GM19452 (cell line): ENCODE measurements at regions not wholly inside any gene's neighbourhood (a gene's known extent, or its start where the extent isn't known, plus 50 kb on each side); places are given as distances from the start of the nearest gene placed in this dataset.

Experiments
- ATAC-seq: cut with Tn5 transposase; IDR thresholded peaks from one replicate; pipeline ENCODE4 v1.9.1; 2021; ENCODE audit not compliant: unreplicated experiment

DNA sequence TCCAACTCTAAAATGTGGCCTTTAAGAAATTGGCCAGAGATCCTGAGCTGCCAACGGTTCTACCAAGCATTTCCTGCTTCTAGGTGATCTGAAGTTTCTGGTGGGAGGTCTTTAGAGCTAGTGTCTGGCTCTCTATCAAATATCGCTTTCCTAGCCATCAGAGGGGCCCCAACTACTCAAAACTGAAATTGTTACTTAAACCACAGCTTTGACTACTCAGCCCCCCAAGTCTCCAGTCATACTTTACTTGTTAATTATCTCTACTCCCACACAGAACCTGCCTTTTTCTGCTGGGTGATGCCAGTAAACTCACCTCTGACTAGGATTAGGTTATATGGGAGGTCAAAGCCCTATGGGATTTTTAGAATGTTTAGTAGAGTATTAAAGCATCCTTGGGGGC, 95.1 kb downstream of the FASLG start:
- ATAC-seq = no peak

DNA sequence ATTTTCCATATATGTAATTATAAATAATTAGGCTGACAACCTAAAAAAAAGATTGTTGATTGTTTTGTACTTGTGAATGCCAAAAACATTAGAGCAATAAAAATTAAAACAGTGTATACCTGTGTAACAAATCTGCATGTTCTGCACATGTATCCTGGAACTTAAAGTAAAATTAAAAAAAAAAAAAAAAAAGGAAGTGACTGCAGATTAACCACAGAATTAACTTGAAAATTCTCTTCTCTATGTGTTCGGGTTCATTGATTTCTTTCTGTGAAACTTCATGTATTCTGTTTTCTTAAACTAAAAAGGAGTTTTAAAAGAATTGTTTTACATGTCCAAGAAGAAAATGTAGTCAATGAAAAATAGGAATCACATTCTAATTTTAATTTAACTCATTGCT, 95.7 kb downstream of the FASLG start:
- no peak for ATAC-seq

DNA sequence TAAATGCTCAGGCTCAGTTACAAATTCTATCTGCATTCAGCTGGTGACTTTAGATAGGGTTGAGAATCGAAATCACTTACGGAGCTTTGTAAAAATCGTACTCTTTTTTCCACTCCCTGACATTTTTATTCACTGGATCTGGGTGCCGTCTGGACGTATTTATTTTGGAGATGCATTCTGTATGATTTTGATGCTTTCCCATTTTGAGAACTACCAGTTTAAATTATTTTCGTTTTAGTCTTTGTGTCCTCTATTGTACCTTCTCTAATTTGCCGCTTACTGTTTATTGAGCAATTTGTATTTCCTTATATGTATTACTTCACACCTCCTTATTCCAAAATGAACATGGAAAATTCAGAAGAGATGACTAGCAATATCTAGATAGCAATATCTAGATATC, 96.2 kb downstream of the FASLG start:
- ATAC-seq = no peak

DNA sequence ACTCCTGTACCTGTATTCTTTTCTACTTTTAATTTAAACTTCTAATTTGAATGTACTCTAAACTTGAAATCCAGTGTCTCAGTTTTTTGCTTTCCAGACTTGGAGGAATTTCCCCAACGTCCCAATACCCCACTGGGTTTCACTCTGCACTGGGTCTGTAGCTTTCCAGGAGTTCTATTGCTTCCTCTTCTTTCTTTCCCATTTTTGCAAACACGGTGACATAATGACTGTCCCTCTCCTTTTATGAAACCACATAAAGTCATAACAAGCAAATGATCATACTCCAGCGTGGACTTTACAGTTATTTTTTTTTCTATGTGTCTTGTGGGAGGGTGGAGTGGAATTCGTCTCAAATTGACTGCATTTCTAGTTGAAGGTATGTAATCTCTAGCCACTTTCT, 97.1 kb downstream of the FASLG start:
- ATAC-seq = no peak

DNA sequence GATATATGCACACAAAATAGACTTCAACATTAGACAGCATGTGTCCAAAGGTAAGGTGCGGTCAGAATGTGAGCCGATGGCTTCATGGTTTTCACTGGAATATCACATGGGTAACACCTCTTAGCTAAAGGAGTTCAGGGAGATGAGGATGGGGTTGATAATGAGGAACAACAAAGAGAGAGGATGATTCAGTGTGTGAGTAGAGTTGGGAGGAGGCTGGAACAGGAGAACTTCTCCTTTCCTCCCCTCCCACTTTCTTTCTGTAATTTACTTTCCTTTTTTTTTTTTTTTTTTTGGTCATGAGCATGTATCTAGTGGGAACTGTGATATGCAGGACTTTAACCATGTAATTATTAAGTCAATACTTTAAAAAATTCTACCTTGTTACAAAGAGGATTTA, 99.4 kb downstream of the FASLG start:
- no peak for ATAC-seq

DNA sequence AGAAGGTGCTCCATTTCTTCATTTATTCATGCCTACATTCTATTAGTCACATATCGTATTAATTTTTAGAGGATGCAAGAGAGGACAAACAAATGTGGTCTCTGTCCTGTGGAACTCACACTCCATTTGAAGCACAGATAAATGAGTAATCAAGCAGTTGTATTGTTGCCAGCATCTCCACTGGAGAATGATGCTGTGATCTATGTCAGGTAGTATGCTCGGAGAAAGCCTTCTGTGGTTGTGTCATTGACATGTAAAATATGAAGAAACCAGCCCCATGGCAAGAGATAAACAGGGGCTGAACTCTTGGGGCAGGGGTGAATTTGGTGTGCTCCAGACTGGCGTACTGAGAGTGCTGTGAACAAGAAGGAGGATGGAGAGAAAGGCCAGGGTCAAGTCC, 101.2 kb downstream of the FASLG start:
- ATAC-seq = no peak

DNA sequence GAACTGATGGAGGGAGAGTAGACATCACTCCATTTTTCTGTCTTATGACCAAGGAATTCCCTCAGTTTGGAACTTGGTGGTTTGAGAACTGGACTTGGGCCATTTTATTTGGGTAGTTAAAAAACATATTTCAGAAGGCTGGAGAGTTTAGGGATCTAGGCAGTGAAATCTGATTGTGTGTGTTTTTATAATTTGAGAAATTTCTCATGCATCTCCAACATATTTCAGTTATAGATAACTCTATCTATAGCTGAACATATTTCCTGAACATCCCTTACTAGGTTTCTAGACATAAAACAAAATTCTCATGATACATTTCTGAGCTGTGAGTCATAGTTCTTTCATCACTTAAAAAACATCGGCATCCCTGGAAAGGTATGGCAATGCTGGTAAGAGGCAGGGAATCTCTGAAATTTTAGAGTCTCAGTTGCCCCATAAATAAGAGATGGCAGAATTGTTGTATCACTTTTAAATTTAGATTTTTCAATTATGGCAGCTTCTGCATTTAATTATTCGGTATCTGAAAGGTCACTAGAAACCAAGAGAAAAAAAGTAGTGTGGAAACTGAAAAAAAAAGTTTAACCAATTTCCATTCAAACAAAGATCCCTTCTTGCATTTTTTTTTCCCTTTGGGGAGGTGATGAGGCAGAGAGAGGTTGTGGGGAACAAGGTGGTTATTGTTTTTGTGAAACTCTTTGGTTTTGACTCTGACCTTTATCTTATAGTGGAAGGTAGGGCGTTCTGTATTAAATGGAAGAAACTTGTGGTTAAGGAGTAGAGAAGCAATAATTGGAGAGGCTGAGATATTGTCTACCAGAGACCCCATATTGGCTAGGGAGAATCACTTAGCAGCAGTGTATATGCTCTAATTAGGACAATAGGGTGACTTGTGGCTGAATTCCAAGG, 102.9 kb downstream of the FASLG start:
- ATAC-seq = no peak

DNA sequence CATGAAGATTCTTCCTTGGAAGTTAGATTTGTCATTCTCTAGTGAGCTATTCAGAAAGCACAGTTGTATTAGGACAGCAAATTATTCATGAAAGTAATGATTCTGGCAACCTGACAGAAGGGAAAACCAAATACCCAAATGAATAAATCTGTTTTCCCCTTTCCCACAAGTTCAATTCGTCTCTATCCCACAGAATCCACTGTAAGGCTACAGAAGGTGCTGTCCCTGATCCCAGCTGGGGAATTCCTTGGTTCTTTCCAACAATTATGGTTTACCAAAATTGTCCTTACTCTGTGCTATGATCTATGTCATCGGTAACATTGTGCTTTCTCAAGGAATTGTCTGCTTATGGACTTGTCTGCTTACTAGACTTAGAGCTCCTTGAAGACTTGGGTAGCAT, 104.2 kb downstream of the FASLG start:
- no peak for ATAC-seq

DNA sequence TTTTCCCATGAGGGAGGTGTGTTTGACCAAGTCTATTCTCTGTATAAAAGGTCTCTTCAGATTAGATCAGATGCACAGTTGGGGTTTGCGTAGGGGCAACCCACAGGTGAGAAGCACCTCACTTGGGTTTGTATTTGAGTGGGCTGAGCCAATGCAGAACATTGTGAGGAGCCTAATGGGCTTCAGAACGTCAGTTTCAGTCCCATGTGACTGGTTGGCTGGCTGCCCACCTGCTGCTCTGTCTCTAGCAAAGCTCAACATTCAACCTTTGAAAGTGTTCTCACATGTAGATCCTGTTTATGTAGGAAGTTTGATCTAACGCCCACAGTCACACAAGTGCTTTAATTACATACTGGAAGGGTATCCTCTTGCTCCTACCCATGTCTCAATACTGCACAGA, 105.5 kb downstream of the FASLG start:
- ATAC-seq = no peak

DNA sequence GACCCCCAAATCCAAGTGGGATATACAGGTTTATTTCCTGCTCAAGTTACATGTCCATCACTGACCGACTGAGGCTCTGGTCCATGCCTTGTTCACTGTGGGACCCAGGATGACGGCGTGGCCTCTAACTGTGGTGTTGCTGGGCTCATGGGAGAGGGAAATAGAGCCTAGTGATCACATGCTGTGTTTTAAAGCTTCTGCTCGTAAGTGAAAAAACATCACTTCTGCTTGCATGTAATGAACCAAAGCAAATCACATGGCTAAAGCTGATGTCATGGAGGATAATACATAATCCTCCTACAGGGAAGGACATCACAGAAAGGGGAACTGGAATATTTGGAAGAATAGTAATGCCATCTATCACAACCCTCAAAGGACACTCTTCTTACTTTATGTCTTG, 107.6 kb downstream of the FASLG start:
- ATAC-seq = no peak

DNA sequence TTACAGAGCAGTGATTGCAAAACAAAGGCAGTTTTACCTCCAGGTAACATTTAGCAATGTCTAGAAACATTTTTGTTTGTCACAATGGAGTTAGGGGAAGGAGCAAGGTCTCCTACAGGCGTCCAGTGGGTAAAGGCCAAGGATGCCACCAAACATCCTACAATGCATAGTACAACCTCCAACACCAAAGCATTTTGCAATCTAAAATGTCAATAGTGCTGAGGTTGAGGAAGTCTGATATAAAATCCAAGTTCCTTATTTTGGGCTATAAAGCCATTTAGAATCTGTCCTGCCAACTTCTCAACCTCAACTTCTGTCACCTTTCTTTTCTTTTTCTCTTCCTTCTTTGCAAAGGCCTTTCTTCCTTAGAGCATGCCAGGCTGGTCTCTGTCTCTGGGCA, 111.2 kb downstream of the FASLG start:
- ATAC-seq = no peak

DNA sequence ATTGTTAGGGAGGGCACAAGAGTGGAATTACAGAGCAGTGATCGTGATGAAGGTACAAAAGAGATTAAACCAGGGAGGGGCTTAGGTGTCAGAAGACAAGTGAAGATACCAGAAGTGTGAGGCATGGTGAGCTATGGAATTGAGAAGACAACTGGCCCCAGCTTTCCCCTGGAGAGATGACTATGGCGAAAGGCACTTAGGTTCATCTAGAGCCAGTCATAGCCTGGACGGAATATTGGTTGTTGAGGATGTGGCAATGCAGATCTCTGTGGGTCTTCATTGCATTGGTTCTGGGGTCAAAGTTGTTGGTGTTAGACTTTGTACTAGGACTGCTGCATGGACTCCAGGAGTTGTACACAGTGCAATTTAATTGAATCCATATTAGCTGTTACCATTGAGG, 115.7 kb downstream of the FASLG start:
- ATAC-seq = no peak

DNA sequence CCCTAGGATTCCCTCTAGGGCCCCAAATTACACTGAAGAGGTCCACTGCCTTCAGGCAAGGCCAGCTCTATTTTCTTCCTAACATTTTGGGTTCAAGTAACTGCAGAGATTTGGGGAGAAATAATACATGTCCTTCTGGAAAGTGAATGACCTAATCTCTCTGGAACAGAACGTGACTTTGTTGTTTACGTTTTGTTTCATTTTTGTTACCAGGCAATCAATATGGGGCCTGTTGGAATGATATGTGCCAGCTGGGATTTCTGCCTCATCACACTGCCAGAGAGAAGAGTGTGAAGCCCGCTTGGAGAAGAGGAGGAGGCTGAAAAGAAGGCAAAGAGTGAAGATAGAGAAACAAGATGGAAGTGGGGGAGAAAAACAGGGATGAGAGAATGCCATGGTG, 116.7 kb downstream of the FASLG start:
- ATAC-seq = no peak

DNA sequence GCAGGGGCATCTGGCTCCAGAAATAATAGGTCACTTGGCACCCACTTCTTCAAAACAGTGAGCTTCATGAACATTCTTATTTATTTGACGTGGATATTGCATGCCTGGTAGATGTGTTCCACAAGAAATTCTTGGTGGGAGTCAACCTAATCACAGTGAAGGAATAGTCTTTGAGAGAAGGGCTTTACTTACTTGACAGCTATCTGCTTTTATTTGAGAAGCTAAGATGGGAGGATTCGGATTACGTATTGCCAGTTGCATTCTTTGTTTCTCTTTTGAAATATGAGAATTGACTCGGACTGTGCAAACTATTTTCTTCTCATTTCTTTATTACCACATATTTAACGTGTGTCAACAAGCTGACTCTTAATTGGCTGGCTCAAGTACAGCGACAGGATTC, 117.2 kb downstream of the FASLG start:
- no peak for ATAC-seq

DNA sequence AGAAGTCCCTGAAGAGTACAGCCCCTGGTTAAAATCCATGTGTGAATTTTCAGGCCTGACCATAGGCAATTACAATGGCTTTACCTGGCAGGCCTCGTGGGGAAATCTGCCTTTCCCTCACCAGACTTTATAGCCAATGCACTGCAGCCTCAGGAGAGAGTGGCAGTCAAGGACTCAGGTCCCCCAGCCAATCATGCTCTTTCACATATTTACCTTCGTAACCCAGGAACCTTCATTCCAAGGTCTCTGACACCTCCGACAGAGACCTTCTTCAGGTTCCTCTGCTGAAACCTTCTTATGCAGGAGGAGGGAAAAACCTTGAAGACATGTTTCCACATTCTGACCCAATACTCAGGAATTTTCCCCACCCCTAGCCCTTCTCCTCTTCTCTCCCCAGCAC, 118.9 kb downstream of the FASLG start:
- no peak for ATAC-seq

DNA sequence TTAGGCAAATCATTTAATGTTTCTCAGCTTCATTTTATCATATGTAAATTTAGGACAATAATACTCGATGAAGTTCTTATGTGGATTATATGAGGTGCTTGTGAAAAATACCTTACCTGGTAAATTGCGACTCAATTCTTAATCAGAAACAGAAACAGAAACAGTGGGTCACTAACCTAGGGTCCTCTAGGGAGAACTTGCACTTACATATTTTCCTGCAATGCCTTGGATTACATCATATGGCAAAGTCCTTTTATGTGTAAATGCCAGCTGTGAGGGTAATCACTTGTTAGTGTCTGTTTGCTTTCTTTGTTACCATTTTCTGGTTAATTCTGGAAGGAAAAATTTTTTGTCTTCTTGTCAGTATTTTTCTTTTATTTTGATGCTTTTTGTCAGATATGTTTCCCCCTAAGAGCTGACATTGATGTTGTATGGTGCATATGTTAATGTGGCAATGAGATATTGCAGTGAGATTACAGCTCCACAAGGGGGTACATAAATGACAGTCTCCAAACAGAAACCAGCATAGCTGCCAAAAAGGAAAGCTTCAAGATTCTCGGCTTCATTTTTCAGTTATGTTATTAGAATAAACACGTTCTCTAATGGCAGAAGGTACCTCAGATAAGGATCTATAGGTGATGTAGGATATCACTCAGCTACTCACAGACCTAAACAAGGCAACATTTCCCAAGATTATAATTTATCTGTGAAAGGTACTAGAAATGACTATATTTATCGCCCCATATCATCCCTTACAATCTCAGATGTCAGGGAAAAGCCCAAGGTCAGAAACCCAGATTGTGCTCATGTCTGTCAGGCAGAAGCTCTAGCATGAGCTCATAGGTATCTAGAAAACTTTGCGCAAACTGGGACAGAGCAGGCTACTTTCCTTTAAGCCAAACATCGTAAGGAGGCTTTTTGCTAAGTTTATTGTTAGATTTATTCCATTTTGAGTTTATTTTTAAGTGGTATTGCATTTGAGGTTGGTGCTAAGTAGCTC, 119.9 kb downstream of the FASLG start:
- ATAC-seq = peak; percentile 57

DNA sequence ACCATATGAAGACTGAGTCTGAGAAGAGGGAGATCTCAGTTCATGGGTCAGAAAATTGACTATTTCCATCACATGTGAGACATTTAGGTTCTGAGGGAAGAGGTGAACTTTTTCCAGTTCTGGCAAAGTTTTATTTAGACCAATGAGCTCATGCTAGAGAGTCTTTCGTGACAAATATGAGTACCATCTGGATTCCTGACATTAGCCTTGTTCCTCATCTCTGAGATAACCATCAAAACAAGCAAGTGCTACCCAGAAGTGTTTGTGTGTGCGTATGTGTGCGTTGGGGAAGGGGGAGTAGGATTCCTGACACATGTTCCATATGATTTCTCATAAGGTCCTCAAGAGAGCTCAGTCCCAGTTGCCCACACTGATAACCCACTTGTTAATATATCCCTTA, 120.6 kb downstream of the FASLG start:
- ATAC-seq = no peak

DNA sequence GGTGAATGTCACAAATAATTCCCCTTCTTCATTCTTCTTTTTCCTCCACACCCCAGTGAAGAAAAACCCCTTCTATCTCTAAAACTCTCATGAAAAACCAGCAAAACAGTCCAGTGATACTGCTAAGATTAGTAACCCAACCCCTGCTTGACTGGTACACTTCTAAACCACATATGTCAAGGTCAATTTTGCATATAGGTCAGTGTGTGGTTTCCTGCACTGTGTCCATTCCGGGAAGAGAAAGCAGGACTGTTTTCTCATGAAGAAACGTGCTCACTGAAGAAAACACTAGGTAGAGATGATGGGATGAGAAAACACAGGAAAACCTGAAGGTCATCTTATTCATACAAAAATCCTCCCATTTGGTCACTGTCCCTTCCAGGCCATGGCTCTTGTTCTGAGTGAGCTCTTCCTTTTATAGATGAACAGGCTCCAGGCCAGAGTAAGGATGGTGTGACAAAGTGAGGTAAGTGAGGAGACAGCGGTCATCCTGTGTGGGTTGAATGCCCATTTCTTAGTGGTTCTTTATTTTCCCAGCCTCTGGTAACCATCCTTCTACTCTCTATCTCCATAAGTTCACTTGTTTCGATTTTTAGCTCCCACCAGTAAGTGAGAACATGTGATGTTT, 122.7 kb downstream of the FASLG start:
- ATAC-seq = peak; percentile 70

DNA sequence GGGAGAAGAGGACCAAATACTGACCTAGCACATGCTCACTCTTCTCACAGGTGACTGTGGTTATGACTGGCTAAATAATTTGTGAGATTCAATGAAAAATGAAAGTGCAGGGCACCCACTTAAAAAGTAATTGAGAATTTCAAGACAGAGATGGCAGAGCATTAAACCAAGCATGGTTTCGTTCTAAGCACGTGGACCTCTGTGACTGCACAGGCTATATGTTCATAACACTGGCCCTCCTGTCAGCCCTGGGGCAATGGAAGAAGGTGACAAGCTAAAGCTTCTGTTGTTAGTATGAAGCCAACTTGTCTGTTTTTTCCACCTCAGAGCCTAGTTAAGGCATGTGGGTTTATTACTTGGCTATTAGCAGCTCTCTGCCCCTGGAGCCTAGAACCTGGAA, 130.9 kb downstream of the FASLG start:
- ATAC-seq = no peak

DNA sequence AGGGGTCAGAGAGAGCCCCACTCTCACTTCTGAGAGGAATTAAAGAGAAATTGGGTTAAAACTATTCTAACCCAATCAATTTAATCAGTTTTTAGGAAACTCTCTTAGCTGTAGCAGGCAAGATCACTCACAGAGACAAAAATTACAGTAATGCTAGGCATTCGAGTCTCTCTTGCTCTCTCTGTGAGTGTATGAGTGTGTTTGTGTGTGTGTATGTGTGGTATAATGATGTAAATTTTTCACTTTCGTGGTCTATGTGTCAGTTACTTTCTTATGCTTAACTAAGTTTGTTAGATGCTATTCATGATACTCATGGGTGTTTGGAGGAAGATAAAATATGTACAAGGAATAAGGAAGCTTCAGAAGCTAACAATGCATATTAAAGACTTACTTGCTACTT, 131.3 kb downstream of the FASLG start:
- no peak for ATAC-seq

DNA sequence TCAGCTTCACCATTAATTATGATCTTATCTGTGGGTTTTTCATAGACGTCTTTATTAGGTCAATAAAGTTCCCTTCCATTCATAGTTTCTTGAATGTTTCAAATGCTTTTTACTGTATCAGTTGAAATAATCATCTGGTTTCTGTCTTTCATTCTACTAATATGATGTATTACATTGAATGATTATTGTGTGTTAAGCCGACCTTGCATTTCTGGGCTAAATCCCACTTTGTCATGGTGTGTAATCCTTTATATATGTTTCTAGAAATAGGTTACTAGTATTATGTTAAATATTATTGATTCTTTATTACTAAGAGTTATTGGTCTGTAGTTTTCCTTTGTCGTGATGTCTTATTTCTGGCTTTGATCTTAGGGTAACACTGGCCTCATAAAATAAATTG, 134.9 kb downstream of the FASLG start:
- no peak for ATAC-seq

DNA sequence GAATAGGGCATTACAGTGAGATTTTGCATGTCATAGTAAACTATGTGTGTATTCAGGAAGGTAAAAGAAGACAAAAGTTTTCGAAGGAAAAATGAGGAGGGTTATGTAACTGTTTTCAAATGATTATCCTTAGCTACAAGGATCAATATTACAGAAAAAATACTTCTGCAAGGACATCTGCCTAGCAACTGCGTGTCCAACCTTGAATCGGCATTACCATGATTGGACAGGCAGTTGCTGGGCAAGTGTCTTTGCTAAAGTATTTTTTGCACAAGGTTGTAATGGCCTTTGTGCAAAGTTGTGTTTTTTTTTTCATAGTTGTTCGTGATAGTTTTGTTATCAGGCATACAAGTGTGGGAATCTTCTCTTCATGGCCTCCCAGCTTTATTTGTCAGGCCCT, 136.8 kb downstream of the FASLG start:
- ATAC-seq = no peak
